GM19328 (cell line): ENCODE measurements at regions not wholly inside any gene's neighbourhood (a gene's known extent, or its start where the extent isn't known, plus 50 kb on each side); places are given as distances from the start of the nearest gene placed in this dataset.
"Not testable (repeated sequence)": the region's sequence is repeated elsewhere in the genome, so short reads cannot be mapped to it uniquely, and the experiment has no call there.

Experiments
- ATAC-seq: cut with Tn5 transposase; IDR thresholded peaks from one replicate; pipeline ENCODE4 v1.9.1; 2021; ENCODE audit warnings: mild to moderate bottlenecking, moderate library complexity; ENCODE audit not compliant: unreplicated experiment

DNA sequence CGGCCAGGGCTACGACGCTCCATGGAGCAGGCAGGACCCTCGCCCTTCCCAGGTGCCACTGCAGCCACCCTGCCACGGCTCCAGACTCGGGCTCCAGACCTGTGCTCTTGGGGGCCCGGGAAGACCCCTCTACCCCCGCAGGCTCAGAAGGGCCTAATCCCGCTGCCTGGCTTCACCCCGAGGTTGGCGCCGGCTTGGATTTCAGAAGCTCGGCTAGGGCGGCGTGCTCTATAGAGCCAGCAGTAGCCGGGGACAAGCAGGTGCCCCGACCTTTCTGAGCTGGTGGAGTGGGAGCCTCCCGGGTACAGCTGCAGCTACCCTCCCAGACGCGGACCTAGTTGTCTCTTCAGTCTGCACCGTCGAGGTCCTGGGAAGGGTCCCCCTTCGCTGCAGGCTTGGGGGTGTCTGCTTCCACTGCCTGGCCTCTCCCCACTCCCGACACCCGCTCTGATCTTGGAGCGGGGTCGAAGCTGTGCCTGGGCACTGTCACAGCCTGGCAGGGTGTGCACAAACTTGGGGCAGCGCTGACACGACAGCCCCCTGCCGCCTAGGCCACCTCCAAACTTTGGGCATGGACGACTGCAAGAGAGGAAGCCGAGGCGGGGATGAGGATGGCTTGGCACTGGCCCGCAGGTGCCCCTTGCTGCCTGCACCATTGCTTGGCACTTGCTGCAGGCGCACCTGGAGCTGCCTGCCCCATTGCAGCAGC is 1366.1 kb upstream of the CDH9 start:
- ATAC-seq: no peak

DNA sequence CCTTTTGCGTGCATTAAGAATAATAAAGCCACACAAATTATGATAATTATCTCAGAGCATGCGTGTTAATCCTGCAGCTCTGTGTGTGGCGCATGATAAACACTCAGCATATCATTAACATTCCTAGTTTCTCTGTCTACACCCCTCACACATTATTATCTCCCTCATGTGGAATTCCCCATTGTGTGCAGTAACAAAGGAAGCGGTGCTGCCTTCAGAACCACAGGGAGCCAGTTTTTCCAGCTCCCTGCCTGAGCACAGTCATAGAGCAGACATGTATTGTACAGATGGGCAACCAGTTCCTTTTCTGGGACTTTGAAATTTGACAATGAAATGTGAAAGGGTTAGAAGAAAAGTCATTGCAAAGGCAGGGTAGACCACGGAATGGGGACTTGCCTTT is 1365.5 kb upstream of the CDH9 start:
- no peak for ATAC-seq

DNA sequence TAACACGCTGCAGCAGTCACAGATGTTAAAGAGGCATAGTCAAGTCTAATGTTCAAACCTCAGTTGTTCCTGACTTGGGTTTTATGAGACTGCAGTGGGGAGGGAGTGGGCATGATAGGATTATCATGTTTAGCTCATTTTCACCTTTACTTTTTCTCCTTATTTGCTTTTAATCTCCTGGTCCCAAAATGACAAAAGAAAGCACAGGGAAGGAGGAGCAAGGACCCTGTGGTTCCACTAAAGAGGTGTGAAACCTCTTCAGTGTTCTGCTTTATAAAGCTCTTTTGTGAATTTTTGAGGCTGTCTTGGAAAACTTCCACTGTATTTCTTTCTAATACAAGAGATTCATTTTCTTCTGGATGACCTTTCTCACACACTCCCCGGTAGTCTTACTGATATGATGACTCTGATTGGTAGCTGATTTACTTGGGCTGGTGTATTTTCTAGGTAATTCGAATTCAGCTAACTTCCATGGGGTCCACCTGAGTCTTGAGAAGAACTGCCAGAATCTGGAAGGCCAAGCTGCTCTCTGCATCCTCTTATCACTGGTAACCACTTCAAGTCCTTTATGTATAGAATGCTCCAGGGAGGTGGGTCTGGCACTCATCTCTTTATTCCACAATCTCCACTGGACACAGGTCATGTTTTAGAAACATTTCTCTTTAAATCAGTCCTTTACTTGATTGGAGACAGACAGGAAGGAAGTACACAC is 1364.4 kb upstream of the CDH9 start:
- ATAC-seq: no peak

DNA sequence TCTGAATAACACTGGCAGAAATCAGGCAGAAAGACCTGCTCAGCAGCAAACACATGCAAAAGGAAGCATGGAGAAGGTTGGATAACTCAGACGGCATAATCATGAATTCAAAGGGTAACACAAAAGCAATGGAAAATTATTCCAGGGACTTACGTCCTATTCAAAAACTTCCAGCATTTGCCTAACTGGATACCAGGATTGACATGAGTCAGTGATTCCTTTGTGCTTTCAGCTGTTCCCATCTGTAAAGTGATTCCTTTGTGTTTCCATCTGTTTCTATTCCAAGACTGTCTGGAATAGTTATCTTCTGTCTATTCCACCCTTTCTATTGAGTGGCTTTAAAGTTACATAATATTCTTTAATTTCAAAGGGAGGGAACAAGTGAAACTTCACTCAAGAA is 1361.7 kb upstream of the CDH9 start:
- no peak for ATAC-seq

DNA sequence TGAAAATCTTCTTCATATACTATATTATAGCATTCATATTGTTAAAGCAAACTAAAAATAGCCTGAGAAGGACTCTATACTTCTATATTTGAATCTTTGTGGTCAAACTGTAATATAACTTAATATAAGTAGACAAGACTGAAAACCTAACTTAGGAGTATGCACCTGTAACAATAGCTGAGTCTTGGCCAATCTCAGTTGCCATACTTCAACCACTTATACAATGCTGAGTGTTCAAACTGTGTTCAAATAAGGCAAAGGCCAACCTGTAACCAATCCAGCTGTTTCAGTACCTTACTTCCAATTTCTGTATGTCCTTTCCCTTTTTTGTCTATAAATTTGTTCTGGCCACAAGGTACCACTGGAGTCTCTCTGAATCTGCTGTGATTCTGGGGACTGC is 1360.8 kb upstream of the CDH9 start:
- no peak for ATAC-seq

DNA sequence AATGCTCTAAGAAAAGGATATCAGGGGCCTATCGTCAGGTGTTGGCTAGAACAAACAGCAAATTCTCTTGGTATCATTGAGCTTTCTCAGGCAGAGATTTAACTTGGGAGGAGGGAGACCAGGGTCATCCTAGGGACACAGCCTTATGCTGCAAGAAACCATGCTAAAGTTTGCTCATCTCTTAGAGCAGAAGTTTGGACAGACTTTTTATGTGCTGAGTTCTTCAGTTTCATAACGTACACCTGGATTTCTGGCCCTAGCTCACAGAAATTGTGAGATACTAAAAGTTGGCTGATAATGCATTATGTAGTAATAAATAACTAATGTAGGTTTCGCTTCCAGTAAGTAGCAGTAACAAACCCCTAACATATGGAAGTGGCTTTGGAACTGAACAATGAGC is 1359.8 kb upstream of the CDH9 start:
- ATAC-seq: no peak

DNA sequence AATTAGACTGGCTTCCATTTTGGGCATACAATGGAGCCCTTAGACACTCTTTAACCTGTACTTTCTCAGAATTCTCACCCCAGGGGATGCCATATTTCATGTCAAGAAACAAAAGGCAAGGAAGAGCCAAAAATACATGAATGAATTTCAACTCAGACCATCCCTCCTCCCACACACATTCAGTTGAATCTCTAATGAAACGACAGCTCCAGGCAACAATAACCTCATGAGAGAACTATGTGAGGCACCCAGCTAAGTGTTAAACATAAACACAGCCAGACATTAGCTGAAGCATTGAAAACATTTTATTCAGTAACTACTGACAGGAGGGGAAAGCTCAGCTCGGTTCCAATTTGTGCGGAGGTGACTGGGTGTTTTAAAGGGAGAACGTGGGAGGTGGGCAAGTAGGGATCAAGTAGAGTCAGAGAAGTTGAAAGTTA is 1359.1 kb upstream of the CDH9 start:
- ATAC-seq: no peak

DNA sequence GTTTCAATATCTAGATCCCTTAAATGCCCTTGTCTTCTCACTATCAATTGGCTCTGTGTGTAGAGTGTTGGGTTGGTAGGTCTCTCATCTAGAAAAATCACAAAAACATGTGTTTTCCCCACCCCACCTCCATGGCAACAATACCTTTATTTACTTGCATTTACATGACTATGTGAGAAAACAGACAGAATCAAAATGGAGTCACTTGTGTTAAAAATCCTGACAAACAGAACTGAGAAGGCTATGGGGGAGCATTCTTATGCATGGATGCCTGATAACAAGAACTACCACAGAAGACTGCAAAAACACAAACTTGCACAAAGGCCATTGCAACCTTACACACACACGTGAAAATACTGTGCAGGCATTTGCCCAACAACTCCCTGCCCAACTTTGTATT is 1352.9 kb upstream of the CDH9 start:
- no peak for ATAC-seq

DNA sequence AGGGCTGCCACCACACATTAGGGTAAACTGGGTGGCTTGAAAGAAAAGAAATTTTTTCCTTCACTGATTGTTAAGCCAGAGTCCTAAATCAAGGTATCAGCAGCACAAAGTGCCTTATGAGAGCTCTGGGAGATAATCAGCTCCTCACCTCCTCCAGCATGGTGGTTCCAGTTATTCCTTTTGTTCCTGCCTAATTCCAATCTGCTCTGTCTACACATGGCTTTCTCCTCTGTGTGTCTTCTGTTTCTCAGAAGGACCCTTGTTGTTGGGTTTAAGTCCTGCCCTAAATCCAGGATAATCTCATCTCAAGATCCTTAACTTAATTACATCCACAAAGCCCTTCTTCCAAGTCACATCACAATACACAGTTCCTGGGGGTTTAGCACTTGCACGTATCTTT is 1352.0 kb upstream of the CDH9 start:
- ATAC-seq: no peak

DNA sequence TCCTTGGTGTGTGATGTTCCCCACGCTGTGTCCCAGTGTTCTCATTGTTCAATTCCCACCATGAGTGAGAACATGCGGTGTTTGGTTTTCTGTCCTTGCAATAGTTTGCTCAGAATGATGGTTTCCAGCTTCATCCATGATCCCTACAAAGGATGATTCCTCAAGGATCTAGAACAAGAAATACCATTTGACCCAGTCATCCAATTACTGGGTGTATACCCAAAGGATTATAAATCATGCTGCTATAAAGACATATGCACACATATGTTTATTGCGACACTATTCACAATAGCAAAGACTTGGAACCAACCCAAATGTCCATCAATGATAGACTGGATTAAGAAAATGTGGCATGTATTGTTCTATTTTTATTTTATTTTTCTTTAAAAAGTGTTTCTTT is 1351.3 kb upstream of the CDH9 start:
- ATAC-seq: not testable (repeated sequence)

DNA sequence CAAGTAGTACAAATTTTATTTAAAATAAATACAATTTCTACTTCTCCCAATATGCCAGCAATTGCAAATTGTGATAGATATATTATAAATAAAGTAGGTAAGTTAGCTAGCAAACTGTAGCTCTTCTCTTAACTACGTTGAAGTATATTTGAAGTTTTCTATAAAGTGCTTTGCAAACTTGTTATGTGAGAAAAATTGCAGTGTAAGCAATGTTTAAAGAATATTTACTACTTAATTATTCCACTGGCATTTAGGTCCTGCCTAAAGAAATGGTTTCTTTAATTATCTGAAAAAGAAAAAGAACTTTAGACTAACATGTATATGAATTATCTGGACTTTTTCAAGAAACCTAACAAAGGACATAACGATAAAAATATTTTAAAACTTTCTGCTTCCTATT is 1350.0 kb upstream of the CDH9 start:
- ATAC-seq: no peak

DNA sequence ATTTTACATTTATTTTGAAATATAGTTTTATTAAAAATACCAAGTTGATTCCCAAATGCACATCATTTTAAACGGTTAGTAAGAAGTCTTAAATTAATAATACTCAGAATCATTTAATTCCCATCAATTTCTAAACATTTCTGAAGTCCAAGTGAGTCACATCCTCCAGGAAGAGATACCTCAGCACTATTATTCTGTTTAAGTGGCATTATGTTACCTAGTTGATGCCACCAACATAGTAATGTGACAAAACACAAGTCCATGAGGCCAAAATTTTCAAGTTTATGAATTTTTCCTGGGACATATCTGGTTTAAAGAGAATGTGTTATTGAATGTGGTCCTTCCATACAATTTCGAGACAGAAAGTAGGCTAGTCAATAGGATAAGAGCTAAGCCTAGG is 1348.3 kb upstream of the CDH9 start:
- no peak for ATAC-seq

DNA sequence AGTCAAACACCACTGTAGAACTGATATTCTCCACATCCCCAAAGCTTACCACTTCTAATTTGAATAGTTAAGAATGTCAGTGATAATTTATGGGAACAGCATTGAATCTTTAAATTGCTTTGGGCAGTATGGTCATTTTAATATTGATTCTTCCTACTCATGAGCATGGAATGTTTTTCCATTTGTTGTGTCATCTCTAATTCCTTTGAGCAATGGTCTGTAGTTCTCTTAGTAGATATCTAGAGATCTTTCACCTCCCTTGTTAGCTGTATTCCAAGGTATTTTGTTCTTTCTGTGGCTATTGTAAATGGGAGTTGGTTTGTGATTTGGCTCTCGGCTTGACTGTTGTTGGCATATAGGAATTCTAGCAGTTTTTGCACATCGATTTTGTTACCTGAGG is 1341.8 kb upstream of the CDH9 start:
- no peak for ATAC-seq

DNA sequence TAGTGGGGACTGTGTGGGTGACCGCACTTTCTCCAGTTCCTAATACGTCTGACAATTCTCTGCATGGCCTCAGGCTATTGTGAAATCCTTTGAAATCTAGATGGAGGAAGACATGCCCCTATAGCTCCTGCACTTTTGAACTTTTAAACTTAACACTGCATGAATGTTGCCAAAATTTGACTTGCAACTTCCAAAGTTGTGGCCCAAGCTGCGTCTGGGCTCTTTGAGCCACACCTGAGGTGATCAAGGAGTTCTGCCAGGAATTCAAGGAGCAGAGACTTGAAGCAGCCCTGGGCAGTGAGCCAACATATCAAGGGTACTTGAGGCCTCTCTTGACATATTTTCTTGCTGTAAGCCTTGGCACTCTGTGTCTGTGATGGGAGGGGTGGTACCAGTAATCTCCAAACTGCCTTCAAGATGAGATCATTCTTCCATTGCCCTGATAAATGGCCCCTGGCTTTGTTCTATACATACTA is 1336.1 kb upstream of the CDH9 start:
- no peak for ATAC-seq

DNA sequence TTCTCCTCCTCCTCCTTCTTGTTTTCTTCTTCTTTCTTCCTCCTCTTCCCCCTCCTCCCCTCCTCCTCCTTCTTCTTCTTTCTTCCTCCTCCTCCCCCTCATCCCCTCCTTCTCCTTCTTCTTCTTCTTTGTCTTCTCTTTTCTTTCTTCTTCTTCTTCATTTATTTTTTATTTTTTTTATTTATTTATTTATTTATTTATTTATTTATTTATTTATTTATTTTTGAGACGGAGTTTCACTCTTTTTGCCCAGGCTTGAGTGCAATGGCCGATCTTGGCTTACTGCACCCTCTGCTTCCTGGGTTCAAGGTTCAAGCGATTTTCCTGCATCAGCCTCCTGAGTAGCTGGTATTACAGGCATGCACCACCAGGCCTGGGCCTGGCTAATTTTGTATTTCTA is 1332.5 kb upstream of the CDH9 start:
- no peak for ATAC-seq

DNA sequence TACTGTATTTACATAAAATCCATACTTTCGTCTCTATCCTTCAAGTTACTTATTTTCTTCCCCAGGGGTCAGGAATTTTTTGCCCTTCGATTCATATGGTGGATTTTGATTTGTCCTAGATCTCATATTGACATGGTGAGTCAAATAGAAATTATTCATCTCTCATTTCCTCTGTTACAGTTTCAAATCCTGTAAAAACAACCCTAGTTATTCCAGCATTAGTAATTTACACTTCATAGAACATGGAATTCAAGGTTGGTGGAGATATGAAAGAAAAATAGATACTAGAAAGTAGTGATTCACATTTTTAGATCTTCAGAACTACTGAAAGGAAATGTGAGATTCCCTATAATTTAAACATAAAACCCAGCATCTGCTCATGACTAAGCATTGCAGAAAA is 1331.0 kb upstream of the CDH9 start:
- no peak for ATAC-seq

DNA sequence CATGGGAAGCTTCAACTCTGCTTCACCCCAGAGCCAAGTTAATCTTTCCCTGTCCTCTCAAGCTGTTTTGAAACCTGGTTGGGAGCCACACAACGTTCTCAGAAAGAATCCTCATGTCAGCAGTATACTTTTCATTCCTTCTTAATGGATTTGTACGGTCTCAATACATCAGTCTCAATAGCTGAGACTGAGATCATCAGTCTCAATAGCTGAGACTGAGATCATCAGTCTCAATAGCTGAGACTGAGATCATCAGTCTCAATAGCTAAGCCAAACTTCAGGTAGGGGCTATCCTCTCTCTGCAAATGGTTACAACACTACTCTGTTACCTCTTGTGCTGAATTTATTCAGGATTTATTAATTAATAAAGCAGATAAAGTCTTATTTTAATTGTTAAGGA is 1317.4 kb upstream of the CDH9 start:
- ATAC-seq: no peak

DNA sequence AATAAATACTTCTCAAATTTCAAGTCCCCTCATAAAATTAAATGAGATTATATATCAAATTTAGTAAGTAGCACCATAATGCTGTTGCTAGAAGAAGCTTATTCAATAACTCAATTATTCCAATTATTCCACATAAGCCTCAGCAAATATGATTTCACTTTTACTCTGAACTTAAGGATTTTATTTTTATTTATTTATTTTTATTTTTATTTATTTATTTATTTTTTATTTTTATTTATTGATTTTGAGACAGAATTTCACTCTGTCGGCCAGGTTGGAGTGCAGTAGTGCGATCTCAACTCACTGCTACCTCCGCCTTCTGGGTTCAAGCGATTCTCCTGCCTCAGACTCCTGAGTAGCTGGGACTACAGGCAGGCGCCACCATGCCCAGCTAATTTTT is 1308.3 kb upstream of the CDH9 start:
- no peak for ATAC-seq

DNA sequence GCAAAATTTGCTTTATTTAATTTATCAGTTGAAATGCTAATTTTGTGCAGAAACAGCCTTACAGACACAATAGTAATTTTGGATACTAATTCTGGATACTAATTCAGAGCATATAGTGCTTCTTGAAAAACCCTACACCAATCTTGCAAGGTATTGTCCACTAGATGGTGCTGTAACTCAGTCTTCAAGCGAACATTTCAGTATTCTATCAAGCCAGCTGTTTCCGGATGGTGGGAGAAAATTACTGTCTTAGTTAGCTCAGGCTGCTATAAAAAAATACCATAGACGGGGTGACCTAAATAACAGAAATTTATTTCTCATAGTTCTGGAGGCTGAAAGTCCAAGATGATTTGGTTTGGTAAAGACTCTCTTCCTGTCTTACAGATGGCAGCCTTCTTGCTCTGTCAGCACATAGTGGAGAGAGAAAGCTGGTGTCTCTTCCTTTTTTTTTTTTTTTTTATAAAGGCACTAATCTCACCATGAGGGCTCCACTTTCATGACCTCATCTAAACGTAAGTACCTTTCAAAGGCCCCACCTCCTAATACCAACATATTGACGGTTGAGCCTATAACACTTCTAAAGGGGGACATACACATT is 1306.5 kb upstream of the CDH9 start:
- no peak for ATAC-seq

DNA sequence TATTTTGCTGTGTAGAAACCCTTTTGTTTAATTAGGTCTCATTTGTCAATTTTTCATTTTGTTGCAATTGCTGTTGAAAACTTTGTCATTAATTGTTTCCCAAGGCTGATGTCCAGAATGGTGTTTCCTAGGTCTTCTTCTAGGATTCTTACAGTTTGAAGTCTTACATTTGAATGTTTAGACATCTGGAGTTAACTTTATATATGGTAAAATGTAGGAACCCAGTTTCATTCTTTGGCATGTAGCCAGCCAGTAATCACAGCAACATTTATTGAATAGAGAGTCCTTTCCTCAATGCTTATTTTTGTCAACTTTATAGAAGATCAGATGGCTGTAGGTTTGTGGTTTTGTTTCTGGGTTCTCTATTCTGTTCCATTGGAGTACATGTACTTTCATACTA is 1290.8 kb upstream of the CDH9 start:
- ATAC-seq: no peak

DNA sequence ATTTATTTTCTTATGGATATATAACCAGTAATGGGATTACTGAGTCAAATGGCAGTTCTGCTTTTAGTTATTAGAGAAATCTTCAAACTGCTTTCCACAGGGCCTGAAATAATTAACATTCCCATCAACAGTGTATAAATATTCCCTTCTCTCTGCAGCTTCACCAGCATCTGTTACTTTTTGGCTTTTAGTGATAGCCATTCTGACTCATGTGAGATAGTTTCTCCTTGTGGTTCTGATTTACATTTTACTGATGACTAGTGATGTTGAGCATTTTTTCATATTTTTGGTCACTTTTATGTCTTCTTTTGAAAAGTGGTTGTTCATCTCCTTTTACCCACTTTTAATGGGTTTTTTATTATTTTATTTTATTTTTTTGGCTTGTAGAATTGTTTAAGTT is 1290.3 kb upstream of the CDH9 start:
- ATAC-seq: no peak

DNA sequence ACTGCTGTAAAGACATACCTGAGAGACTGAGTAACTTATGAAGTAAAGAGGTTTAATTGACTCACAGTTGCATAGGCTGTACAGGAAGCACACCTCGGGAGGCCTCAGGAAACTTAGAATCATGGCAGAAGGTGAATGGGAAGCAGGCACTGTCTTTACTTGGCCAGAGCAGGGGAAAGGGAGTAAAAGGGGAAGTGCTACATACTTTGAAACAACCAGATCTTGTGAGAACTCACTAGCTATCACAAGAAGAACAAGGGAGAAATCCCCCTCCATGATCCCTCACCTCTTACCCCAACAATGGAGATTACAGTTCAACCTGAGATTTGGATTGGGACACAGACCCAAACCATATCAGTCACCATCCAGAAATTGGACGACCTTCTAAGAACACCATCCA is 1285.8 kb upstream of the CDH9 start:
- no peak for ATAC-seq
